HCT116 (cell line): ENCODE measurements at regions not wholly inside any gene's neighbourhood (a gene's known extent, or its start where the extent isn't known, plus 50 kb on each side); places are given as distances from the start of the nearest gene placed in this dataset.

Experiments used
- ATAC-seq: fragments of 200-7000 bp; cut with Tn5 transposase; 2 replicates; pipeline ENCODE4 v1.9.1; 2020; ENCODE audit warnings: mild to moderate bottlenecking, moderate library complexity
- BruUV-seq: library from RNA; stranded (reverse); fragments of 400-500 nt; replicated peaks from 2 replicates; lab custom pipeline; 2021; lab: Mats Ljungman, UMichigan
- CTCF ChIA-PET: fragments of 300-600 bp; sonication (Branson Sonifier 250); formaldehyde crosslinking; loops from one replicate; lab custom pipeline; 2021; ENCODE audit warnings: antibody characterized with exemption; lab: Charles Lee
- POLR2A ChIA-PET: fragments of 300-600, 350-600 bp; sonication (Branson Sonifier 250); formaldehyde crosslinking; loops from one replicate; lab custom pipeline; 2021; ENCODE audit warnings: antibody characterized with exemption; lab: Charles Lee
- RAD21 ChIA-PET, 2 experiments: fragments of 300-600 bp; sonication (Branson Sonifier 250); formaldehyde crosslinking; loops; one replicate each; lab custom pipeline; 2023; ENCODE audit warnings: low total read pairs in 2 of 2; ENCODE audit not compliant: uncharacterized antibody in 2 of 2, unreplicated experiment in 2 of 2, low non-redundant PET in 1 of 2; lab: Charles Lee
- DNase-seq: peaks from one replicate; pipeline ENCODE4 v3.0.0-alpha.2; 2010; ENCODE audit warnings: low read depth, low spot score
- H2AFZ ChIP-seq: fragments of 200-600 bp; shearing (Covaris generic), sonication (generic); 2 replicates; pipeline ENCODE4 v1.6.1; 2017; ENCODE audit warnings: low read depth, mixed run types, mixed read lengths, antibody characterized with exemption, low read length; ENCODE audit not compliant: poor library complexity, severe bottlenecking
- H3K27ac ChIP-seq: 2 replicates; pipeline ENCODE4 v1.5.1; 2012; ENCODE audit warnings: low read depth, low read length
- H3K27me3 ChIP-seq: fragments of 200-600 bp; sonication (generic); 2 replicates; pipeline ENCODE4 v1.6.1; 2016; ENCODE audit warnings: mixed run types, low read length, mixed read lengths; ENCODE audit not compliant: insufficient read depth
- H3K36me3 ChIP-seq, 2 experiments: fragments of 200-500 bp in 1 of 2; fragments of 200-600 bp in 1 of 2; sonication (Bioruptor generic) in 1 of 2; sonication (generic) in 1 of 2; 2 replicates each; pipeline versions ENCODE4 v1.5.1 to v1.6.1; 2014 to 2016; ENCODE audit warnings: low read length in 2 of 2, inconsistent platforms in 1 of 2, mixed read lengths in 1 of 2, mixed run types in 1 of 2; ENCODE audit not compliant: insufficient read depth in 2 of 2, control insufficient read depth in 1 of 2
- H3K4me1 ChIP-seq, 2 experiments: fragments of 200-600 bp in 1 of 2; sonication (generic) in 1 of 2; 2 replicates each; pipeline versions ENCODE4 v1.5.1 to v1.6.1; 2012 to 2017; ENCODE audit warnings: low read length in 2 of 2, inconsistent platforms in 1 of 2, mild to moderate bottlenecking in 1 of 2, mixed read lengths in 1 of 2, mixed run types in 1 of 2, moderate library complexity in 1 of 2; ENCODE audit not compliant: insufficient read depth in 2 of 2, control insufficient read depth in 1 of 2
- H3K4me2 ChIP-seq: fragments of 200-600 bp; sonication (generic); 2 replicates; pipeline ENCODE4 v1.6.1; 2017; ENCODE audit warnings: mixed run types, low read length, mixed read lengths
- H3K4me3 ChIP-seq, 2 experiments: fragments of 200-600 bp in 1 of 2; sonication (generic) in 1 of 2; replicated peaks in 1 of 2; 2 replicates each; pipeline ENCODE4 v1.5.1; 2011 to 2016; ENCODE audit warnings: low read length in 2 of 2, control low read depth in 1 of 2, low read depth in 1 of 2, mild to moderate bottlenecking in 1 of 2, mixed read lengths in 1 of 2, mixed run types in 1 of 2
- H3K79me2 ChIP-seq: fragments of 200-600 bp; sonication (generic); 2 replicates; pipeline ENCODE4 v1.6.1; 2017; ENCODE audit warnings: mild to moderate bottlenecking, mixed run types, low read length, moderate library complexity, mixed read lengths; ENCODE audit not compliant: insufficient read depth
- H3K9ac ChIP-seq: fragments of 200-600 bp; sonication (generic); 2 replicates; pipeline ENCODE4 v1.6.1; 2016; ENCODE audit warnings: low read length, mixed read lengths
- H3K9me2 ChIP-seq: fragments of 200-600 bp; sonication (generic), shearing (Covaris generic); 2 replicates; pipeline ENCODE4 v1.6.1; 2017; ENCODE audit warnings: mixed run types, mild to moderate bottlenecking, moderate library complexity; ENCODE audit not compliant: insufficient read depth
- H3K9me3 ChIP-seq, 2 experiments: fragments of 200-500 bp in 1 of 2; fragments of 200-600 bp in 1 of 2; sonication (Bioruptor generic) in 1 of 2; sonication (generic) in 1 of 2; 2 replicates each; pipeline ENCODE4 v1.6.1; 2014 to 2017; ENCODE audit warnings: low read length in 2 of 2, mixed read lengths in 2 of 2, inconsistent platforms in 1 of 2, low read depth in 1 of 2, mild to moderate bottlenecking in 1 of 2, mixed run types in 1 of 2, moderate library complexity in 1 of 2; ENCODE audit not compliant: control insufficient read depth in 1 of 2, insufficient read depth in 1 of 2
- H4K20me1 ChIP-seq: fragments of 200-600 bp; sonication (generic), shearing (Covaris generic); 2 replicates; pipeline ENCODE4 v1.6.1; 2017; ENCODE audit warnings: mixed run types, mild to moderate bottlenecking, moderate library complexity; ENCODE audit not compliant: insufficient read depth
- CBX3 ChIP-seq: IDR thresholded peaks from 2 replicates; pipeline ENCODE4 v1.6.1; 2012; ENCODE audit warnings: low read depth
- ELF1 ChIP-seq: IDR thresholded peaks from 2 replicates; pipeline ENCODE4 v1.6.1; 2012; ENCODE audit warnings: low read depth, borderline replicate concordance
- SP1 ChIP-seq: IDR thresholded peaks from 2 replicates; pipeline ENCODE4 v1.6.1; 2012; ENCODE audit warnings: low read depth
- TCF7L2 ChIP-seq: IDR thresholded peaks from 2 replicates; pipeline ENCODE4 v1.7.0; 2011; ENCODE audit warnings: borderline replicate concordance, inconsistent platforms; ENCODE audit not compliant: insufficient read depth, insufficient read length; ENCODE audit errors: extremely low read depth
- ZFX ChIP-seq: fragments of 450-650 bp; IDR thresholded peaks from 2 replicates; pipeline ENCODE4 v1.6.1; 2017
- intact Hi-C: fragments of 100-400 bp; cut with micrococcal nuclease; formaldehyde crosslinking; loops from 2 replicates; pipeline ENCODE4 v1.10.0; 2022
- TF ChIP-seq, protein P1 (sequence below): IDR thresholded peaks from 2 replicates; pipeline ENCODE4 v1.6.1; 2011; ENCODE audit warnings: mild to moderate bottlenecking, low read length, moderate library complexity; ENCODE audit not compliant: insufficient replicate concordance; ENCODE audit errors: extremely low read depth
- TF ChIP-seq, protein P2 (sequence below), 3 experiments: fragments of 200-600 bp in 1 of 3; sonication (generic) in 1 of 3; IDR thresholded peaks in 2 of 3; conservative IDR thresholded peaks in 1 of 3; 2 replicates each; pipeline ENCODE4 v1.5.1; 2012 to 2017; ENCODE audit warnings: low read depth in 2 of 3, low read length in 2 of 3, antibody characterized with exemption in 1 of 3, borderline replicate concordance in 1 of 3, control low read depth in 1 of 3, mild to moderate bottlenecking in 1 of 3, mixed read lengths in 1 of 3, mixed run types in 1 of 3, moderate library complexity in 1 of 3; ENCODE audit not compliant: insufficient read depth in 1 of 3
- TF ChIP-seq, protein P3 (sequence below): IDR thresholded peaks from 2 replicates; pipeline ENCODE4 v1.6.1; 2012; ENCODE audit warnings: low read depth
- TF ChIP-seq, protein P4 (sequence below): IDR thresholded peaks from 2 replicates; pipeline ENCODE4 v1.6.1; 2012

DNA sequence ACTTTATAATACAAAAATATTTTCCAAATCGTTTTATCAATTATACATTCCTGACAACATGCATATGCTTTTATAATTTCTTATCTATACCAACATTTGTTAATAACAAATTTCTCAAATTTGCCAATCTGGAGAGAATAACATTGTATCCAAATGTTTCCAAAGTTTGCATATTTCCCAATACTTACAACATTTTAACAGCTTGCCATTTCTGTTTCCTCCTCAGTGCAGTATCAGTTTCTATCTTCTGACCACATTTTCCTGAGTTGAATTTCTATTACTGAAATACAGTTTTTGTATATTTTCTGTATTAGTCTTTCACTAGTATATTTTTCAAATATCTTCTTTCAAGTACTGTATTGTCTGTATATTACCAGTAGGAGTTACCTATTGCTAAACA lies 1594.3 kb downstream of the PLA2G4A start:
- Histone ChIP-seq H3K27me3 (no peaks in the 10 kb centered on the region), H3K27ac (no peak overlapping the region), H3K9ac (no peak overlapping the region), H4K20me1 (no peaks in the 10 kb centered on the region), H3K36me3 (no peaks in the 10 kb centered on the region), H3K4me3 (no peak overlapping the region), H2AFZ (no peak overlapping the region), H3K9me2 (no peaks in the 10 kb centered on the region), H3K4me1 (no peaks in the 10 kb centered on the region), H3K79me2 (no peaks in the 10 kb centered on the region), H3K9me3 (no peaks in the 10 kb centered on the region), H3K4me2 (no peak overlapping the region)
- ChIA-PET CTCF (no interaction called here), POLR2A (no interaction called here), RAD21 (no interaction called here)
- TF ChIP-seq CBX3 (no peak), SP1 (no peak), ZFX (no peak), TCF7L2 (no peak), ELF1 (no peak)
- TF ChIP-seq, protein P1, sequence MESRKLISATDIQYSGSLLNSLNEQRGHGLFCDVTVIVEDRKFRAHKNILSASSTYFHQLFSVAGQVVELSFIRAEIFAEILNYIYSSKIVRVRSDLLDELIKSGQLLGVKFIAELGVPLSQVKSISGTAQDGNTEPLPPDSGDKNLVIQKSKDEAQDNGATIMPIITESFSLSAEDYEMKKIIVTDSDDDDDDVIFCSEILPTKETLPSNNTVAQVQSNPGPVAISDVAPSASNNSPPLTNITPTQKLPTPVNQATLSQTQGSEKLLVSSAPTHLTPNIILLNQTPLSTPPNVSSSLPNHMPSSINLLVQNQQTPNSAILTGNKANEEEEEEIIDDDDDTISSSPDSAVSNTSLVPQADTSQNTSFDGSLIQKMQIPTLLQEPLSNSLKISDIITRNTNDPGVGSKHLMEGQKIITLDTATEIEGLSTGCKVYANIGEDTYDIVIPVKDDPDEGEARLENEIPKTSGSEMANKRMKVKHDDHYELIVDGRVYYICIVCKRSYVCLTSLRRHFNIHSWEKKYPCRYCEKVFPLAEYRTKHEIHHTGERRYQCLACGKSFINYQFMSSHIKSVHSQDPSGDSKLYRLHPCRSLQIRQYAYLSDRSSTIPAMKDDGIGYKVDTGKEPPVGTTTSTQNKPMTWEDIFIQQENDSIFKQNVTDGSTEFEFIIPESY = no peak
- TF ChIP-seq, protein P2, sequence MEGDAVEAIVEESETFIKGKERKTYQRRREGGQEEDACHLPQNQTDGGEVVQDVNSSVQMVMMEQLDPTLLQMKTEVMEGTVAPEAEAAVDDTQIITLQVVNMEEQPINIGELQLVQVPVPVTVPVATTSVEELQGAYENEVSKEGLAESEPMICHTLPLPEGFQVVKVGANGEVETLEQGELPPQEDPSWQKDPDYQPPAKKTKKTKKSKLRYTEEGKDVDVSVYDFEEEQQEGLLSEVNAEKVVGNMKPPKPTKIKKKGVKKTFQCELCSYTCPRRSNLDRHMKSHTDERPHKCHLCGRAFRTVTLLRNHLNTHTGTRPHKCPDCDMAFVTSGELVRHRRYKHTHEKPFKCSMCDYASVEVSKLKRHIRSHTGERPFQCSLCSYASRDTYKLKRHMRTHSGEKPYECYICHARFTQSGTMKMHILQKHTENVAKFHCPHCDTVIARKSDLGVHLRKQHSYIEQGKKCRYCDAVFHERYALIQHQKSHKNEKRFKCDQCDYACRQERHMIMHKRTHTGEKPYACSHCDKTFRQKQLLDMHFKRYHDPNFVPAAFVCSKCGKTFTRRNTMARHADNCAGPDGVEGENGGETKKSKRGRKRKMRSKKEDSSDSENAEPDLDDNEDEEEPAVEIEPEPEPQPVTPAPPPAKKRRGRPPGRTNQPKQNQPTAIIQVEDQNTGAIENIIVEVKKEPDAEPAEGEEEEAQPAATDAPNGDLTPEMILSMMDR (IDR thresholded peaks at IDR 0.05 in 2 of 3, conservative IDR thresholded peaks at IDR 0.05 in 1 of 3; ENCODE audit: borderline replicate concordance in 1 of 3, insufficient read depth in 1 of 3, low read depth in 2 of 3, low read length in 2 of 3) = no peak
- TF ChIP-seq, protein P3, sequence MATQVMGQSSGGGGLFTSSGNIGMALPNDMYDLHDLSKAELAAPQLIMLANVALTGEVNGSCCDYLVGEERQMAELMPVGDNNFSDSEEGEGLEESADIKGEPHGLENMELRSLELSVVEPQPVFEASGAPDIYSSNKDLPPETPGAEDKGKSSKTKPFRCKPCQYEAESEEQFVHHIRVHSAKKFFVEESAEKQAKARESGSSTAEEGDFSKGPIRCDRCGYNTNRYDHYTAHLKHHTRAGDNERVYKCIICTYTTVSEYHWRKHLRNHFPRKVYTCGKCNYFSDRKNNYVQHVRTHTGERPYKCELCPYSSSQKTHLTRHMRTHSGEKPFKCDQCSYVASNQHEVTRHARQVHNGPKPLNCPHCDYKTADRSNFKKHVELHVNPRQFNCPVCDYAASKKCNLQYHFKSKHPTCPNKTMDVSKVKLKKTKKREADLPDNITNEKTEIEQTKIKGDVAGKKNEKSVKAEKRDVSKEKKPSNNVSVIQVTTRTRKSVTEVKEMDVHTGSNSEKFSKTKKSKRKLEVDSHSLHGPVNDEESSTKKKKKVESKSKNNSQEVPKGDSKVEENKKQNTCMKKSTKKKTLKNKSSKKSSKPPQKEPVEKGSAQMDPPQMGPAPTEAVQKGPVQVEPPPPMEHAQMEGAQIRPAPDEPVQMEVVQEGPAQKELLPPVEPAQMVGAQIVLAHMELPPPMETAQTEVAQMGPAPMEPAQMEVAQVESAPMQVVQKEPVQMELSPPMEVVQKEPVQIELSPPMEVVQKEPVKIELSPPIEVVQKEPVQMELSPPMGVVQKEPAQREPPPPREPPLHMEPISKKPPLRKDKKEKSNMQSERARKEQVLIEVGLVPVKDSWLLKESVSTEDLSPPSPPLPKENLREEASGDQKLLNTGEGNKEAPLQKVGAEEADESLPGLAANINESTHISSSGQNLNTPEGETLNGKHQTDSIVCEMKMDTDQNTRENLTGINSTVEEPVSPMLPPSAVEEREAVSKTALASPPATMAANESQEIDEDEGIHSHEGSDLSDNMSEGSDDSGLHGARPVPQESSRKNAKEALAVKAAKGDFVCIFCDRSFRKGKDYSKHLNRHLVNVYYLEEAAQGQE = no peak
- TF ChIP-seq, protein P4, sequence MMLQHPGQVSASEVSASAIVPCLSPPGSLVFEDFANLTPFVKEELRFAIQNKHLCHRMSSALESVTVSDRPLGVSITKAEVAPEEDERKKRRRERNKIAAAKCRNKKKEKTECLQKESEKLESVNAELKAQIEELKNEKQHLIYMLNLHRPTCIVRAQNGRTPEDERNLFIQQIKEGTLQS = no peak
- ATAC-seq (no peak), DNase-seq (no peak)
- no TSS peak for BruUV-seq
- intact Hi-C loops = no loop called here
